ENCODE measurements at regions not wholly inside any gene's neighbourhood (a gene's known extent, or its start where the extent isn't known, plus 50 kb on each side); places are given as distances from the start of the nearest gene placed in this dataset.

GRCh38 chr6:167235421-167236238 is 55.5 kb upstream of the UNC93A start:
- TF ChIP-seq POLR2A (IDR thresholded peaks at IDR 0.05) (no peak), POLR2AphosphoS5 (IDR thresholded peaks at IDR 0.05) (no peak), CTCF (IDR thresholded peaks at IDR 0.05) (no peak)

Data from transverse colon (tissue), 4 donors.